ENCODE measurements at regions not wholly inside any gene's neighbourhood (a gene's known extent, or its start where the extent isn't known, plus 50 kb on each side); places are given as distances from the start of the nearest gene placed in this dataset.

- TF ChIP-seq CTCF (IDR thresholded peaks at IDR 0.05), result no peak
- TF ChIP-seq ZFX (IDR thresholded peaks at IDR 0.05; ENCODE audit: borderline replicate concordance), result no peak
Measured at GRCh38 chr12:59382282-59383078, 213.3 kb upstream of the SLC16A7 start.

All from 22Rv1 (cell line).